GM12891 (cell line): ENCODE measurements at regions not wholly inside any gene's neighbourhood (a gene's known extent, or its start where the extent isn't known, plus 50 kb on each side); places are given as distances from the start of the nearest gene placed in this dataset.

Source experiments
- POLR2A ChIP-seq: IDR thresholded peaks from 2 replicates; pipeline ENCODE4 v1.6.1; 2011; ENCODE audit warnings: low read depth, low read length, control low read depth
- POLR2AphosphoS5 ChIP-seq: IDR thresholded peaks from 2 replicates; pipeline ENCODE4 v1.6.1; 2011; ENCODE audit warnings: low read depth, low read length, control low read depth
- POU2F2 ChIP-seq: IDR thresholded peaks from 2 replicates; pipeline ENCODE4 v1.6.1; 2011; ENCODE audit warnings: low read depth, mild to moderate bottlenecking, control low read depth, low read length, moderate library complexity
- SPI1 ChIP-seq: IDR thresholded peaks from 2 replicates; pipeline ENCODE4 v1.6.1; 2011; ENCODE audit warnings: low read depth, low read length, control low read depth
- TAF1 ChIP-seq: IDR thresholded peaks from 2 replicates; pipeline ENCODE4 v1.6.1; 2011; ENCODE audit warnings: low read depth, low read length, control low read depth

DNA sequence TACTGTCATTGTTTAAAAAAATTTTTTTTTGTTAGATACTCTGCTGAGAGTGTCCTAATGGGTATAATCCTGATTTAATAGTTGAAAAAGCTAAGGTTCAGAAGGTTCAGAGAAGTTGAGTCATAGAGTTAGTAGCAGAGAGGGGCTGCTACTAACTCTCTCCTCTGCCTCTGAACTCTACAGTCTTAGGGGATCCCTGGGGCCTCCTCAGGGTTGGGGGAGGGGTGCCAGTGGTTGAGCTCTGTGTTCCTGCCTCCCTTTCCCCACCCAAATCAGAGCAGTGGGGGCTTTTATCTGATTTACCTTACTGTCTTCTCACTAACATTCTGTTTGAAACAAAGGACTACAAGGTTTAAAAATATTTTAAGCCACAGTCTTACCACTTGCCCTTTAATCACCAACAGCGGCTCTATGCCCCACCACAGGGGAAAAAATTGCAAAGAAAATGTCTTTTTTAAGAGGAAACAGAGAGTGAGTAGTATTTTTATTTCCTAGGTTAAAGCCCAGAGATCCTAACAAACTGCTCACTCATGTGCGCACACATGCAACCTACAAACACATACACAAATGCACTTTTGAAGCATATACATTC, 102.2 kb upstream of the ATP6AP2 start:
- no peak for TF ChIP-seq POLR2A
- no peak for TF ChIP-seq TAF1
- TF ChIP-seq POLR2AphosphoS5, result no peak
- no peak for TF ChIP-seq SPI1
- TF ChIP-seq POU2F2, result no peak
